ENCODE measurements at regions not wholly inside any gene's neighbourhood (a gene's known extent, or its start where the extent isn't known, plus 50 kb on each side); places are given as distances from the start of the nearest gene placed in this dataset.

DNA sequence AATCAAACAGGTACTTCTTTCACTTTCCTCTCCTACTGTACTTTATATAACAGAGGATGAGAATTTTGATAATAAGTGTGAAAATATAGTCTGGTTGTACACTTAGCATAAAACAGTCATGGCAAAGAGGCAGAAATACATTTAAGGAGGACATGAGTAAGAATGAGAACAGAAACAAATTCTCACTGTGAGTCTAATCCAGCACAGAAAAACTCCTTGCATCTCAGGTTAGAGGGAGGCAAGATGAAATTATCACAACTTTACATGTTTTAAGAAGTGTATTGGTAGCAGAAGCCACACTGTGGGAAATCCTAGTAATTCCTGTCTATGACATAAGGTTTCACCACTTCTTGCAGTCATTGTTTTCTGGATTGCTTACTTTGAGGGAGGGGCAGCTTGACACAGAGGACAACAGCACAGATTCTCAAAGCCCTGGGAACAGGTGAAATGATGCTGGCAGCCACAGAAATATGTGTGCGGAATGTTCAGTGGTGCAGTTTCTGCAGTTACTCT lies 733.6 kb upstream of the GBE1 start:
- H3K79me2 ChIP-seq (ENCODE audit: insufficient read depth) = no peaks in the 10 kb centered on the region
- H3K9ac ChIP-seq = no peak overlapping the region
- no peak for TF ChIP-seq EZH2phosphoT487 (IDR thresholded peaks at IDR 0.05; ENCODE audit: insufficient read depth, low read depth)
- TF ChIP-seq EZH2 (IDR thresholded peaks at IDR 0.05; ENCODE audit: insufficient read depth, poor library complexity, severe bottlenecking) = no peak
- H3K36me3 ChIP-seq (ENCODE audit: low read depth) = no peaks in the 10 kb centered on the region
- no peak overlapping the region for H2AFZ ChIP-seq
- no peaks in the 10 kb centered on the region for H3K9me2 ChIP-seq (ENCODE audit: insufficient read depth)
- H3K27me3 ChIP-seq (replicated peaks; ENCODE audit: insufficient read depth) = no peaks in the 10 kb centered on the region
- WGBS, 2 experiments (ENCODE audit: low coverage in 1 of 2, low lambda C conversion rate in 2 of 2, missing lambda C conversion rate in 2 of 2) = 39 to 46% methylated on average over 1 of the region's 1 CpG
- no peaks in the 10 kb centered on the region for H3K9me3 ChIP-seq (ENCODE audit: low read depth)
- no peaks in the 10 kb centered on the region for H4K20me1 ChIP-seq (ENCODE audit: insufficient read depth)
- in situ Hi-C loops (cut with MboI) = no loop called here
- no peaks in the 10 kb centered on the region for H3K4me1 ChIP-seq (ENCODE audit: insufficient read depth)
- no peak overlapping the region for H3K4me3 ChIP-seq
- no peak overlapping the region for H3K27ac ChIP-seq
- DNase-seq = no peak
- H3F3A ChIP-seq (ENCODE audit: insufficient read depth) = no peaks in the 10 kb centered on the region
- H3K4me2 ChIP-seq (ENCODE audit: unreplicated experiment) = no peak overlapping the region

GRCh38 chr3:82493858-82494257 lies 732.4 kb upstream of the GBE1 start:
- no peak for DNase-seq
- WGBS, 2 experiments (ENCODE audit: low coverage in 1 of 2, low lambda C conversion rate in 2 of 2, missing lambda C conversion rate in 2 of 2) = 32 to 38% methylated on average over 2 of the region's 2 CpGs
- no peaks in the 10 kb centered on the region for H3K79me2 ChIP-seq (ENCODE audit: insufficient read depth)
- H3K4me2 ChIP-seq (ENCODE audit: unreplicated experiment) = no peak overlapping the region
- no peak overlapping the region for H3K27ac ChIP-seq
- no peaks in the 10 kb centered on the region for H3K9me3 ChIP-seq (ENCODE audit: low read depth)
- H2AFZ ChIP-seq = no peak overlapping the region
- in situ Hi-C loops (cut with MboI) = no loop called here
- H3K4me3 ChIP-seq = no peak overlapping the region
- no peak for TF ChIP-seq EZH2phosphoT487 (IDR thresholded peaks at IDR 0.05; ENCODE audit: insufficient read depth, low read depth)
- TF ChIP-seq EZH2 (IDR thresholded peaks at IDR 0.05; ENCODE audit: insufficient read depth, poor library complexity, severe bottlenecking) = no peak
- no peaks in the 10 kb centered on the region for H3K36me3 ChIP-seq (ENCODE audit: low read depth)
- H3K9ac ChIP-seq = no peak overlapping the region
- no peaks in the 10 kb centered on the region for H3K4me1 ChIP-seq (ENCODE audit: insufficient read depth)
- H3K9me2 ChIP-seq (ENCODE audit: insufficient read depth) = no peaks in the 10 kb centered on the region
- H4K20me1 ChIP-seq (ENCODE audit: insufficient read depth) = no peaks in the 10 kb centered on the region
- no peaks in the 10 kb centered on the region for H3F3A ChIP-seq (ENCODE audit: insufficient read depth)
- no peaks in the 10 kb centered on the region for H3K27me3 ChIP-seq (replicated peaks; ENCODE audit: insufficient read depth)

DNA sequence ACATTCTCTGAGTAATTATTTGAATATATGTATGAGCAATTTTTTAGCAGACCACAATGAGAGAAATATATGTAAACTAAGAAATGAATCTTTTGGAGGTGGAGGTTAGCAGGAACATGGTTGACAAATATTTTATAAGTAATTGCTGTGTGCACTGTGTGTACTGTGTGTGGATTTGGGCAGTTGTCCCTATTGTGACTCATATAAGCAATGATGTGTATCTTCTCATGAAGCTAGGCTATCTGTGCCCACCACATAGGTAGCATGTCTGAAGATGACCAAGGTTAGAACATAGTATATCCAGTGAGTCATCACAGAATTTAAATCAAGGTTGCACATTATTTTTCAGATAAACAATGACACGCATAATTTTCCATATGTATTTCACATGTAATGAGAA lies 713.9 kb upstream of the GBE1 start:
- no peak overlapping the region for H3K4me2 ChIP-seq (ENCODE audit: unreplicated experiment)
- no peak for DNase-seq
- no peaks in the 10 kb centered on the region for H3K79me2 ChIP-seq (ENCODE audit: insufficient read depth)
- TF ChIP-seq EZH2phosphoT487 (IDR thresholded peaks at IDR 0.05; ENCODE audit: insufficient read depth, low read depth) = no peak
- TF ChIP-seq EZH2 (IDR thresholded peaks at IDR 0.05; ENCODE audit: insufficient read depth, poor library complexity, severe bottlenecking) = no peak
- H2AFZ ChIP-seq = no peak overlapping the region
- H3K4me1 ChIP-seq (ENCODE audit: insufficient read depth) = no peaks in the 10 kb centered on the region
- H3K27ac ChIP-seq = no peak overlapping the region
- H3K4me3 ChIP-seq = no peak overlapping the region
- H3K36me3 ChIP-seq (ENCODE audit: low read depth) = no peaks in the 10 kb centered on the region
- WGBS, 2 experiments (ENCODE audit: low coverage in 1 of 2, low lambda C conversion rate in 2 of 2, missing lambda C conversion rate in 2 of 2) = 15 to 17% methylated on average over 1 of the region's 1 CpG
- no peaks in the 10 kb centered on the region for H3K27me3 ChIP-seq (replicated peaks; ENCODE audit: insufficient read depth)
- no peaks in the 10 kb centered on the region for H3K9me3 ChIP-seq (ENCODE audit: low read depth)
- H3K9ac ChIP-seq = no peak overlapping the region
- H3F3A ChIP-seq (ENCODE audit: insufficient read depth) = no peaks in the 10 kb centered on the region
- in situ Hi-C loops (cut with MboI) = no loop called here
- no peaks in the 10 kb centered on the region for H4K20me1 ChIP-seq (ENCODE audit: insufficient read depth)
- no peaks in the 10 kb centered on the region for H3K9me2 ChIP-seq (ENCODE audit: insufficient read depth)

- H2AFZ ChIP-seq = no peak overlapping the region
- H3K27ac ChIP-seq = no peak overlapping the region
- H3K36me3 ChIP-seq (ENCODE audit: low read depth) = no peaks in the 10 kb centered on the region
- no peak overlapping the region for H3K4me2 ChIP-seq (ENCODE audit: unreplicated experiment)
- no peaks in the 10 kb centered on the region for H3K79me2 ChIP-seq (ENCODE audit: insufficient read depth)
- H3K4me3 ChIP-seq = no peak overlapping the region
- H4K20me1 ChIP-seq (ENCODE audit: insufficient read depth) = no peaks in the 10 kb centered on the region
- in situ Hi-C loops (cut with MboI) = no loop called here
- H3K9ac ChIP-seq = no peak overlapping the region
- no peak for DNase-seq
- no peaks in the 10 kb centered on the region for H3F3A ChIP-seq (ENCODE audit: insufficient read depth)
- H3K9me2 ChIP-seq (ENCODE audit: insufficient read depth) = no peaks in the 10 kb centered on the region
- no peak for TF ChIP-seq EZH2 (IDR thresholded peaks at IDR 0.05; ENCODE audit: insufficient read depth, poor library complexity, severe bottlenecking)
- no peak for TF ChIP-seq EZH2phosphoT487 (IDR thresholded peaks at IDR 0.05; ENCODE audit: insufficient read depth, low read depth)
- H3K27me3 ChIP-seq (replicated peaks; ENCODE audit: insufficient read depth) = no peaks in the 10 kb centered on the region
- no peaks in the 10 kb centered on the region for H3K4me1 ChIP-seq (ENCODE audit: insufficient read depth)
- no peaks in the 10 kb centered on the region for H3K9me3 ChIP-seq (ENCODE audit: low read depth)
Measured at GRCh38 chr3:82474711-82475110, 713.3 kb upstream of the GBE1 start.

DNA sequence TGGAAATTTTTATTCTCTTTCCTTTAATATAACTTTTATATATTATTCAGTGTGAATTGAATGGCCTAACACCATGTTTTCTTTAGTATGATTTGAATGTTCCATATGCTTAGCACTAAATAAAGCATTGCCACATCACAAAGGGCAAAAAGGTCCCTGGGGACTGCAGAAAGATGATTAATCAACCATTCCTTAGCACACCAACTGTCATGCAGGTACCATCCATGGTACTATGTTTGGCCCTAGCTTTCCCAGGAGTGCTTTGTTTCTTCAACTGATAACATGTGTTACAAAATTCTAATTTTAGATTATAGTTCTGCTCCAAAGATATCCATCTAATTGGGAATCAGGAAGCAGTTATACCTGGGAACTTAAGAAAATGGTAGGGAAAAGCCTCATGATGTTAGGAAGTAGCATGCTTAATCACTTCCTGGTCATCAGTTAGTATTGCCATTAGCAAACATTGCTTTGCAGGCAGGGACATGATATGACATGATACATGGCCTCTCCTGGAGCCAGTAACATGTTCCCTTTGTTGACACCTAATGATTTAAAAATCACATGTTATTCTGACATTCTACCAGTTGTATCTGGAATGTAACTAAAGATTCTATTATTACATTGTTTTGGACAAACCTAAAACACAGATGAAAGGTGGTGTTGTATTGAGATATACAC lies 712.6 kb upstream of the GBE1 start:
- H3K4me3 ChIP-seq = no peak overlapping the region
- in situ Hi-C loops (cut with MboI) = no loop called here
- DNase-seq = no peak
- no peak overlapping the region for H2AFZ ChIP-seq
- H3K9me2 ChIP-seq (ENCODE audit: insufficient read depth) = no peaks in the 10 kb centered on the region
- H3K27me3 ChIP-seq (replicated peaks; ENCODE audit: insufficient read depth) = no peaks in the 10 kb centered on the region
- no peaks in the 10 kb centered on the region for H3K4me1 ChIP-seq (ENCODE audit: insufficient read depth)
- H3F3A ChIP-seq (ENCODE audit: insufficient read depth) = no peaks in the 10 kb centered on the region
- no peak for TF ChIP-seq EZH2 (IDR thresholded peaks at IDR 0.05; ENCODE audit: insufficient read depth, poor library complexity, severe bottlenecking)
- TF ChIP-seq EZH2phosphoT487 (IDR thresholded peaks at IDR 0.05; ENCODE audit: insufficient read depth, low read depth) = no peak
- no peaks in the 10 kb centered on the region for H3K36me3 ChIP-seq (ENCODE audit: low read depth)
- H3K9ac ChIP-seq = no peak overlapping the region
- H3K9me3 ChIP-seq (ENCODE audit: low read depth) = no peaks in the 10 kb centered on the region
- no peak overlapping the region for H3K27ac ChIP-seq
- H3K79me2 ChIP-seq (ENCODE audit: insufficient read depth) = no peaks in the 10 kb centered on the region
- no peaks in the 10 kb centered on the region for H4K20me1 ChIP-seq (ENCODE audit: insufficient read depth)
- H3K4me2 ChIP-seq (ENCODE audit: unreplicated experiment) = no peak overlapping the region
